Activated CD4-positive, alpha-beta T cell treated with anti-CD3 and anti-CD28 coated beads for 36 hours (primary cell): ENCODE measurements at regions not wholly inside any gene's neighbourhood (a gene's known extent, or its start where the extent isn't known, plus 50 kb on each side); places are given as distances from the start of the nearest gene placed in this dataset.
"Not testable (repeated sequence)": the region's sequence is repeated elsewhere in the genome, so short reads cannot be mapped to it uniquely, and the experiment has no call there.

Source experiments
- ATAC-seq: fragments of 200-7000 bp; cut with Tn5 transposase; one replicate; pipeline ENCODE4 v1.10.0; 2021; ENCODE audit warnings: mild to moderate bottlenecking, moderate library complexity
- CTCF ChIA-PET: fragments of 350-600 bp; sonication (Branson Sonifier 250); formaldehyde crosslinking; loops from one replicate; lab custom pipeline; 2021; ENCODE audit warnings: antibody characterized with exemption; lab: Charles Lee
- POLR2A ChIA-PET: fragments of 350-600 bp; sonication (Branson Sonifier 250); formaldehyde crosslinking; loops from one replicate; lab custom pipeline; 2021; ENCODE audit warnings: antibody characterized with exemption, inconsistent platforms; lab: Charles Lee
- DNase-seq: peaks from one replicate; pipeline ENCODE4 v3.0.0-alpha.2; 2020
- H3K27ac Mint-ChIP-seq: one replicate; pipeline ENCODE4 v1.8.0; 2021; ENCODE audit warnings: mixed read lengths
- H3K27me3 Mint-ChIP-seq: one replicate; pipeline ENCODE4 v1.8.0; 2021; ENCODE audit warnings: mixed read lengths
- H3K36me3 Mint-ChIP-seq: one replicate; pipeline ENCODE4 v1.8.0; 2021; ENCODE audit warnings: low read depth, mixed read lengths
- H3K4me1 Mint-ChIP-seq: one replicate; pipeline ENCODE4 v1.8.0; 2021; ENCODE audit warnings: mixed read lengths
- H3K4me3 Mint-ChIP-seq: one replicate; pipeline ENCODE4 v1.8.0; 2021; ENCODE audit warnings: mild to moderate bottlenecking, moderate library complexity, mixed read lengths
- H3K9me3 Mint-ChIP-seq: one replicate; pipeline ENCODE4 v1.8.0; 2021; ENCODE audit warnings: low read depth, mixed read lengths
- intact Hi-C, 2 experiments: fragments of 100-400 bp; cut with DNase I in 1 of 2; cut with micrococcal nuclease in 1 of 2; formaldehyde crosslinking; loops; one replicate each; pipeline versions ENCODE4 v1.14.2 to v1.15.1; 2022 to 2024; cut with DNase I, micrococcal nuclease

DNA sequence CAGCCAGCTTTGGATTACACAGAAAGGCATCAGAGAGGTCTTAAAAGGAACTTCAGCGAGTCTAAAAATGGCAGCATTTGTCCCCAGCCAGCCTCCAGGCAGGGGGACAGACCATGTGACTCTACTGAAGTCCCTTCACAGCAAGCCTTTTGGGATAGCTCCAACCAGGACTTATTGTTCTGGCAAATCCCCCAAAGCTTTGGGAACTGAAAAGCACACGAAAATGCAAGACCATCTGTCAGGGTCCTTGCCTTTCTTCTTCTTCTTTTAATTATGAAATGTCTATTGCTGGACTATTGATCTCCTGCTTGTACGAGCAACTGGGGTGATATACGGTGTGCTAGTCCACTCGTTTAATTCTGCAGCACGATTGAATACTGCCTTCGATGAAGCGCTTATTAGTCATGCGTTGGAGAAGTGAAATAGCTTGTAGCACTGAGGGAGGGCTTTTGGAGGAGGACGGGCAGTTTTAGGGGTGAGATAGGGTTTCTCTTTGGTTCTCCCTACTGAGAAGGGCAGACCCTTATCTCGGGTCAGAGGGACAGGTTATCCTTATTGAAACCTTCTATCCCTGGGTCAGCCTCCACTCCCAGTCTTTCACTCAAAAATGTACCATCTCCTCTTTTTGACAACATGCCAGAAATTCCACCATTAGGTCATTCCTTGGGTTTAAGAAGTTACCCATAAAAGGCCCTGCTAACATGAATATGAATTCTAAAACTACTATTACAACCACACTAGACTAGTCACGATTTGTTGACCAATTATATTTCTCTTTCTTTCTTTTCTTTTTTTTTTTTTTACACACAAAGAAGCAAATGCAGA, 416.4 kb downstream of the MIAT start:
- no peak overlapping the region for H3K4me3 Mint-ChIP-seq
- CTCF ChIA-PET, result interaction anchor here (0.6 kb wide), 1 partner anchor 237 kb away, joined by 3 read pairs; no protein-coding TSS in a partner anchor
- ATAC-seq, result no peak
- intact Hi-C loops, result no loop called here
- no peaks in the 10 kb centered on the region for H3K9me3 Mint-ChIP-seq
- no peaks in the 10 kb centered on the region for H3K4me1 Mint-ChIP-seq
- no peak overlapping the region for H3K27ac Mint-ChIP-seq
- H3K27me3 Mint-ChIP-seq, result peaks cover 25% of the 10 kb centered on the region
- no peak for DNase-seq
- POLR2A ChIA-PET, result interaction anchor here (0.6 kb wide), 1 partner anchor 551 kb away, joined by 5 read pairs; no protein-coding TSS in a partner anchor
- H3K36me3 Mint-ChIP-seq, result no peaks in the 10 kb centered on the region

DNA sequence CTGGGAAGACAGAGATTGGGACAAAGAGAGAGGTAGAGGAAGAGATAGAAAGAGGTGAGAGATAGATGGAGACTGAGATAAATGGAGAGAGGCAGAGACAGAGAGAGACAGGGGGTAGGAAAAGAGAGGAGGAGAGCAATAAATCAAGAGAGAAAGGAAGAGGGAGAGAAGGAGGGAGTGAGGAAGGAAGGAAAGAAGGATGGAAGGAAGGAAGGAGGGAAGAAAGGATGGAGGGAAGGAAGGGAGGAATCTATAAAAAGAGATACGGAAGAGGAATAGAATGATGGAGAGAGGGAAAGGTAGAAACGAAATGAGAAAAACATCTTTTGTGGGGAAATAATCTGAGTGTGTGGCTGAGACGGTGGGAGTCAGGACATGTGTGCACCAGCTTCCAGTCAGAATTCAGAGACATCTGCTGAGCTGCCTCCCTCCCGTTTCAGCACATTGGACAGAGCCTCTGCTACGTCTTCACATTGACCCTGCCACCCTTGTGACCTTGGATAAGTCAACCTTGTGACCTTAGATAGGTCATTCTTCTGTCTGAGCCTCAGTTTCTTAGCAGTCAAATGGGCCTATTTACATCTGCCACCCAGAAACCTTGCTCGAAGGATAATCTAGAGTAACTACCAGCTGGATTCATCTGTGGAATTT, 417.8 kb downstream of the MIAT start:
- Mint-ChIP-seq H3K4me1 (no peaks in the 10 kb centered on the region), H3K36me3 (no peaks in the 10 kb centered on the region), H3K27me3 (peaks cover 18% of the 10 kb centered on the region), H3K27ac (no peak overlapping the region), H3K9me3 (no peaks in the 10 kb centered on the region), H3K4me3 (no peak overlapping the region)
- CTCF ChIA-PET, result no interaction called here
- POLR2A ChIA-PET, result no interaction called here
- no peak for DNase-seq
- intact Hi-C loops, result no loop called here
- no peak for ATAC-seq

DNA sequence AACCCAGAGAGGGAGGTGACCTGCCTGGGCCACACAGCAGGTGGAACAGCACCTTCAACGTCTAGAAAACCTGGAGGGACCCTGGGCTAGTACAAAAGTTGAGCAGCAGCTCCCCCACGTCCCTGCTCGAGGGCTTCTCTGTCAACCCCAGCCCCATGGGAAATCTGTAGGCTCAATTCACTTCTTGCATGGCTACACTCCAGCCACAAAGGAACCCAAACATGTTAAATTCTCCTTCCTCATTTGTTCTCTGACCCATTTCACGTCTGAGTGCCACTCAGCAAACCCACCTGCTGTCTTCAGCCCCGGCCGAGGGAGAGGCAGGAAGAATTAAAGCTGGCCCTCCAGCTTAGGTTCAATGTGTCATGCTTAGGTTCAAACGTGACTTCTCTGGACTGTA, 418.5 kb downstream of the MIAT start:
- ChIA-PET CTCF (no interaction called here), POLR2A (no interaction called here)
- no peak for ATAC-seq

DNA sequence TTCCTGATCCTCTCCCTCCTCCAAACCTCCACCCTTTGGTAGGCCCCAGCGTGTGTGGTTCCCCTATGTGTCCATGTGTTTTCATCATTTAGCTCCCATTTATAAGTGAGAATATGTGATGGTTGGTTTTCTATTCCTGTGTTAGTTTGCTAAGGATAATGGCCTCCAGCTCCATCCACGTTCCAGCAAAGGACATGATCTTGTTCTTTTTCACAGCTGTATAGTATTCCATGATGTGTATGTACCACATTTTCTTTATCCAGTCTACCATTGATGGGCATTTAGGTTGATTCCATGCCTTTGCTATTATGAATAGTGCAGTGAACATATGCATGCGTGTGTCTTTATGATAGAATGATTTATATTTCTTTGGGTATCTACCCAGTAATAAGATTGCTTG, 420.7 kb downstream of the MIAT start:
- DNase-seq, H3K27ac Mint-ChIP-seq, H3K4me1 Mint-ChIP-seq, H3K4me3 Mint-ChIP-seq, H3K36me3 Mint-ChIP-seq, ATAC-seq, H3K9me3 Mint-ChIP-seq, POLR2A ChIA-PET, intact Hi-C loops: not testable (repeated sequence)
- H3K27me3 Mint-ChIP-seq, result peaks cover 16% of the 10 kb centered on the region
- CTCF ChIA-PET, result interaction anchor here (0.7 kb wide), 1 partner anchor 741 kb away, joined by 3 read pairs; no protein-coding TSS in a partner anchor

More for the DNA sequence above, 418.5 kb downstream of the MIAT start:
- intact Hi-C loops, result no loop called here
- no peak for DNase-seq
- peaks cover 16% of the 10 kb centered on the region for H3K27me3 Mint-ChIP-seq
- H3K9me3 Mint-ChIP-seq, result no peaks in the 10 kb centered on the region
- H3K4me1 Mint-ChIP-seq, result no peaks in the 10 kb centered on the region
- H3K4me3 Mint-ChIP-seq, result no peak overlapping the region
- no peak overlapping the region for H3K27ac Mint-ChIP-seq
- no peaks in the 10 kb centered on the region for H3K36me3 Mint-ChIP-seq

DNA sequence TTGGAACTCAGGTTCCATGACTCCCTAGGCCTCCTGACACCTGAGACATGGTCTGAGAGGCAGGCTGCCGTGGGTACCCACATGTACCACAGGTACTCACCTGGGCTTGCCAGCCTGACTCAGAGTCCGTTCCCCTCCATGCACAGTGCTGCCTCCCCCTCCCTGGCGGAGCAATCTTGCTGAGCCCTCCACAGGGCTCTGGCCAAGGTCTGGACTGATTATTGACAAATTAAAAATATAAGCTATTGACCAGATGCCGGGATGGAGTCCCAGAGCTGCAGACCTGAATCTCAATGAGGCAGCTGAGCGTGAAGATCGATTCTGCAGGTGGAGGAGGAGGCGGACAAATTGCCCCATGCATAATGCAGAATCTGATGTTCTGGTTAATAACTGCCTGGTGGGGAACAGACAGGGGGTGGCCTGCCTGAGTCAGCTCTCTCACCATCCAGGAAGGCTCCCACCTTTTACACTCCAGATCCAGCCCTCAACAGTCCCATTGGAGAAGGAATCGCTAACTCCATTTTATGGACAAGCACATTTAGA, 422.7 kb downstream of the MIAT start:
- no peaks in the 10 kb centered on the region for H3K9me3 Mint-ChIP-seq
- no peak overlapping the region for H3K27ac Mint-ChIP-seq
- CTCF ChIA-PET, result no interaction called here
- H3K4me3 Mint-ChIP-seq, result no peak overlapping the region
- H3K27me3 Mint-ChIP-seq, result peaks cover 12% of the 10 kb centered on the region
- POLR2A ChIA-PET, result no interaction called here
- intact Hi-C loops, result no loop called here
- no peak for ATAC-seq
- no peaks in the 10 kb centered on the region for H3K4me1 Mint-ChIP-seq
- no peak for DNase-seq
- H3K36me3 Mint-ChIP-seq, result no peaks in the 10 kb centered on the region

DNA sequence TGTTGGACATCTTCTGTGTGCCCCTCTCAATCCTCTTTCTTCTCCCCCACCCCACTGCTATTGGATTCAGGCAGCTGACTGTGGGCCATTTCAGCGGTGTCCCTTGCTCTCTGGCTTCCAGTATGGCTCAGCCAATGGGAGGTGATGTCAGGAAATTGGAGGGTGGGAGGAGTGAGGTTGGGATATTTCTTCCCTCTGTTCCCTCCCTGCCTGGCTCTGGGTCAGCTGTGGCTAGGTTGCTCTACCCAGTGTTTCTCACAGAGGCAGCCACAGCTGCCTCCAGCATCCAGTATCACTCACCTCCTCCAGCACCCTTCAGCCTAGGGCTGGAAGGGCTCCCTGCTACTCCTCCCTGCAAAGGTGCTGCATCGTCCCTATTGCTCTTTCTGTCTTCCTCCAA, 423.5 kb downstream of the MIAT start:
- POLR2A ChIA-PET, result no interaction called here
- Mint-ChIP-seq H3K27me3 (peaks cover 19% of the 10 kb centered on the region), H3K4me3 (no peak overlapping the region), H3K27ac (no peak overlapping the region), H3K36me3 (no peaks in the 10 kb centered on the region), H3K9me3 (no peaks in the 10 kb centered on the region), H3K4me1 (no peaks in the 10 kb centered on the region)
- CTCF ChIA-PET, result no interaction called here
- ATAC-seq (no peak), DNase-seq (no peak)
- intact Hi-C loops, result no loop called here

DNA sequence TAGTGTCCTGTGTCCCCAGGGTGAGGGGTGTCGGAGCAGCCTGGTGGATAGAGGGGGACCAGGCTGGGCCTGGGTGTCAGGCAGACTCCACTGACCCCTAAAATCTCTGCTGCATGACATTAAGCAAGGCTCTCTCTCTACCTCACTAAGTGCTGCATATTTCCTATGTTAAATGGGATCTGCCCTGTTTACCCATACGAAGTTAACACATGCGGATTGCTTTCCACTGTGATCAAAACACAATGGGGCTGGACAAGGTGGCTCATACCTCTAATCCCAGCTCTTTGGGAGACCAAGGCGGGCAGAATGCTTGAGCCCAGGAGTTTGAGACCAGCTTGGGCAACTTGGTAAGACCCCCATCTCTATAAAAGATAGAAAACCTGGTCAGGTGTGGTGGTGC, 426.2 kb downstream of the MIAT start:
- intact Hi-C loops, result no loop called here
- no peak for ATAC-seq
- H3K27ac Mint-ChIP-seq, result no peak overlapping the region

DNA sequence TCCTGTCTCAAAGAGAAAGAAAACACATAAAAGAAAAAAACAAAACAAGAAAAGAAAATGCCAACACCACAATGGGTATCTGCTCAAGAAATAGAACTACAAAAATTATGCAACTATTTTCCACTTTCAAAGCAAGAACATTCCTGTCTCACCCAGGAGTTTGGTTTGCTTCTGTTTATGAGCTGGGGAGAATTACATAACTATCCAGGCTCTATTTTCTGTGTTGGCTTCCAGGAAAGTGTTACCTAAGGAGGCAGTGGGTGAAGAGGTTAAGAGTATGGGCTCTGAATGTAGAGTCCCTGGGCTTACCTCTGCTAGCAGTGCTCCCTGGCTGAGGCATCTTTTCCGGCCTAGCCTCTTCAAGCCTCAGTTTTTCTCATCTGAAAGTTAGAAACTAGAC, 426.7 kb downstream of the MIAT start:
- no peak for ATAC-seq
- Mint-ChIP-seq H3K9me3 (no peaks in the 10 kb centered on the region), H3K36me3 (no peaks in the 10 kb centered on the region), H3K4me3 (no peak overlapping the region), H3K27me3 (peaks cover 21% of the 10 kb centered on the region), H3K27ac (no peak overlapping the region), H3K4me1 (no peaks in the 10 kb centered on the region)
- DNase-seq, result no peak
- CTCF ChIA-PET, result no interaction called here
- POLR2A ChIA-PET, result no interaction called here
- intact Hi-C loops, result no loop called here

More for the DNA sequence above, 426.2 kb downstream of the MIAT start:
- peaks cover 21% of the 10 kb centered on the region for H3K27me3 Mint-ChIP-seq
- no peaks in the 10 kb centered on the region for H3K9me3 Mint-ChIP-seq
- ChIA-PET POLR2A (no interaction called here), CTCF (interaction anchor here (0.7 kb wide), 1 partner anchor 161 kb away, joined by 3 read pairs; no protein-coding TSS in a partner anchor)
- no peak overlapping the region for H3K4me3 Mint-ChIP-seq
- no peak for DNase-seq
- H3K36me3 Mint-ChIP-seq, result no peaks in the 10 kb centered on the region
- no peaks in the 10 kb centered on the region for H3K4me1 Mint-ChIP-seq

DNA sequence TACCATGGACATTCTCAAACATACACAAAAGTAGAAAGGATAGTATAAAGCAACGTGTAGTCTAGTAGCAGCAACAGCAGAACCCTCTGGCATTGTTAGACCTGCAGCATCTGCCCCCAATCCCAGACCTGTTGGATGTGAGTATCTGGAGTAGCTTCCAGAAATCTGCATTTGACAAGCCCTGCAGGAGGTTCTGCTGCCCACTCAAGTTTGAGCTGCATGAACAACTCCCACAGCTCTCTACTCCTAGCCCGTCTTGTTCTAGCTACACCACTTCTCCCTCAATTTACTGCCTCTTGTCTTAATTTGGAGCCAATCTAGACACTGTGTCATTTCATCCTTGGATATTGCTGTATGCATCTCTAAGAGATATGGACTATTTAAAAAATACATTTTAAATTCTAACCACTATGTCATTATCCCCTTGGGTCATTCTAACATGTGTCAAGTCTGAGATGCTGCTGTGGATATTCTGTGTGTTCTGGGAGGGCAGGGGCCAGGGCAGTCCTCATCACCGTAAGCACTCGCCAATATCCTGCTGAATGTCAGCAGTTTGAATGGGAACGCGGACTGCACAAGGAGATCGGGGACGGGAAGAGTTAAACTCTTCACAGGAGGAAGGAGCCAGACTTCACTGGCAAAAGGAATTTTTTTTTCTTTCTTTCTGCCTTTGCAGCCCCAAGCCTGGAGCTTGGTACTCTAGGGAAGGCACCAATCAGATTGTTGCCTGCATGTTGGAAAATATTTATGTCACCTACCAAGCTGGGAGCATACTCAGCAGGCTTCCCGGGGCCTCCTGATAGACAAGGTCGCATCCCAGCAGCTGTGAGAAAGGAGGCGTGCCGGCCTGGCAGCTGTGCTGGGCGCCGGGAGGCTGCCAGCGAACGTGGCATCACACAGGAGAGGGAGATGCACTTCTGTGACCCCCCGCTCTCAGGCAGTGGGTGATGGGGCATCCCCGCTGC, 429.0 kb downstream of the MIAT start:
- ChIA-PET POLR2A (no interaction called here), CTCF (no interaction called here)
- no peaks in the 10 kb centered on the region for H3K4me1 Mint-ChIP-seq
- H3K36me3 Mint-ChIP-seq, result no peaks in the 10 kb centered on the region
- DNase-seq (no peak), ATAC-seq (no peak)
- no peak overlapping the region for H3K4me3 Mint-ChIP-seq
- no peak overlapping the region for H3K27ac Mint-ChIP-seq
- intact Hi-C loops, result no loop called here
- peaks cover 19% of the 10 kb centered on the region for H3K27me3 Mint-ChIP-seq
- no peaks in the 10 kb centered on the region for H3K9me3 Mint-ChIP-seq

DNA sequence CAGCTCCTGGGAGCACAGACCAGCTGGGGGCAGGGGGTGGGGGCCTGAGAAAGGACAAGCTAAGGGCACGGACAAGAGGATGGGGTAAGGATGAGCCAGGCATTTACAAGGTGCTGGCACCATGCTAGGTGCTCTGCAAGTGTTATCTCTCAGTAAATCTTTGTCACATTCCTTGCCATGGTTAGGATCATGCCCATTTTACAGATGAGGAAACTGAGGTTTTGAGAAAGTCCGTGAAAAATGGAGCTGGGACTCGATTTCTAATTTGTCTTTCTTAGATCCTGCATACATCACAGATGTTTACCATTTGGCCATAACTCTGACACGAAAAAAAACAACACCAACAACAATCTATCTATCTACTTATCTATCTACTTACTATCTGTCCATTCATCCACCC, 429.7 kb downstream of the MIAT start:
- no peaks in the 10 kb centered on the region for H3K36me3 Mint-ChIP-seq
- ChIA-PET POLR2A (no interaction called here), CTCF (no interaction called here)
- H3K4me3 Mint-ChIP-seq, result no peak overlapping the region
- intact Hi-C loops, result no loop called here
- H3K27ac Mint-ChIP-seq, result no peak overlapping the region
- no peaks in the 10 kb centered on the region for H3K4me1 Mint-ChIP-seq
- H3K9me3 Mint-ChIP-seq, result no peaks in the 10 kb centered on the region
- H3K27me3 Mint-ChIP-seq, result peaks cover 16% of the 10 kb centered on the region
- ATAC-seq (no peak), DNase-seq (no peak)

DNA sequence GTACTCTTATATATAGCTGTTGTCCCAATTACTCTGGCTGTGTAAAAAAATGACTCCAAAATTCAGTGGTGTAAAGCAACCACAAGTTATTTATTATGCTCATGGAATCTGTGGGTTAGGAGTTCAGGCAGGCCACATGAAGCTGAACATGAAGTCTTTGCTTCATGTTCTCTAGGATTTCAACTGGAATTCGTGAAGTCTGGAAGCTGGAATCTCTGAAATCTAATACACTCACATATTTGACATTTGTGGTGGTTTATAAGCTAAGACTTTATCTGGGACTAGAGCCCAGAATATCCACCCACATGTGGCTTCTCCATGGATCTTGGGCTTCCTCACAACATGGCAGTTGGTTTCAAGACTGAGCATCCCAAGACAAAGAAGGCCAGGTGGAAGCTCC, 430.6 kb downstream of the MIAT start:
- ATAC-seq (no peak), DNase-seq (no peak)
- intact Hi-C loops, result no loop called here
- Mint-ChIP-seq H3K9me3 (no peaks in the 10 kb centered on the region), H3K36me3 (no peaks in the 10 kb centered on the region), H3K27me3 (peaks cover 16% of the 10 kb centered on the region), H3K4me3 (no peak overlapping the region), H3K4me1 (no peaks in the 10 kb centered on the region), H3K27ac (no peak overlapping the region)
- ChIA-PET CTCF (no interaction called here), POLR2A (no interaction called here)
